DND-41 (cell line): ENCODE measurements at regions not wholly inside any gene's neighbourhood (a gene's known extent, or its start where the extent isn't known, plus 50 kb on each side); places are given as distances from the start of the nearest gene placed in this dataset.

Experiments
- EZH2 ChIP-seq: IDR thresholded peaks from 3 replicates; pipeline ENCODE4 v1.6.1; 2012; ENCODE audit warnings: borderline replicate concordance, low read depth, mild to moderate bottlenecking, moderate library complexity, low read length, inconsistent platforms; ENCODE audit not compliant: severe bottlenecking
- TF ChIP-seq, protein P1 (sequence below): IDR thresholded peaks from 2 replicates; pipeline ENCODE4 v1.5.1; 2012; ENCODE audit warnings: borderline replicate concordance, low read length, moderate library complexity, mild to moderate bottlenecking; ENCODE audit not compliant: poor library complexity, severe bottlenecking; ENCODE audit errors: extremely low read depth

DNA sequence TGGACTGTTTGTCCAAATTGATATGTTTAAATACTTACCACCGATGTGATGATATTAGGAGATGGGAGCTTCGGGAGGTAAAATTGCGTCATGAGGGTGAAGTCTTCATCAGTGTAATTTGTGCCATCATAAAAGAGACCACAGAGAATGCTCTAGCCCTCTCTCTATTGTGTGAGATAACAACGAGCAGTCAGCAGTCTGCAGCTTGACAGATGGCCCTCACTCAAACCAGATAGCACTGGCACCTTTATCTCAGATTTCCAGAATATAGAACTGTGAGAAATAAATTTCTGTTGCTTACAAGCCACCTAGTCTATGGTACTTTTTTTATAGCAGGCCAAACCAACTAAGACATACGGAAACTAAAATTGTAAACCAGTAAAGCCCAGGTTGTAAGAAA lies 1718.9 kb upstream of the MIR17HG start:
- TF ChIP-seq, protein P1, sequence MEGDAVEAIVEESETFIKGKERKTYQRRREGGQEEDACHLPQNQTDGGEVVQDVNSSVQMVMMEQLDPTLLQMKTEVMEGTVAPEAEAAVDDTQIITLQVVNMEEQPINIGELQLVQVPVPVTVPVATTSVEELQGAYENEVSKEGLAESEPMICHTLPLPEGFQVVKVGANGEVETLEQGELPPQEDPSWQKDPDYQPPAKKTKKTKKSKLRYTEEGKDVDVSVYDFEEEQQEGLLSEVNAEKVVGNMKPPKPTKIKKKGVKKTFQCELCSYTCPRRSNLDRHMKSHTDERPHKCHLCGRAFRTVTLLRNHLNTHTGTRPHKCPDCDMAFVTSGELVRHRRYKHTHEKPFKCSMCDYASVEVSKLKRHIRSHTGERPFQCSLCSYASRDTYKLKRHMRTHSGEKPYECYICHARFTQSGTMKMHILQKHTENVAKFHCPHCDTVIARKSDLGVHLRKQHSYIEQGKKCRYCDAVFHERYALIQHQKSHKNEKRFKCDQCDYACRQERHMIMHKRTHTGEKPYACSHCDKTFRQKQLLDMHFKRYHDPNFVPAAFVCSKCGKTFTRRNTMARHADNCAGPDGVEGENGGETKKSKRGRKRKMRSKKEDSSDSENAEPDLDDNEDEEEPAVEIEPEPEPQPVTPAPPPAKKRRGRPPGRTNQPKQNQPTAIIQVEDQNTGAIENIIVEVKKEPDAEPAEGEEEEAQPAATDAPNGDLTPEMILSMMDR = no peak
- TF ChIP-seq EZH2 = no peak
